ENCODE measurements at regions not wholly inside any gene's neighbourhood (a gene's known extent, or its start where the extent isn't known, plus 50 kb on each side); places are given as distances from the start of the nearest gene placed in this dataset.
"Not testable (repeated sequence)": the region's sequence is repeated elsewhere in the genome, so short reads cannot be mapped to it uniquely, and the experiment has no call there.

GRCh38 chr4:170446782-170447181 lies 357.0 kb upstream of the AADAT start:
- Mint-ChIP-seq H3K27me3 (no peaks in the 10 kb centered on the region), H3K4me1 (ENCODE audit: low read depth) (no peaks in the 10 kb centered on the region), H3K27ac (no peak overlapping the region), H3K9me3 (ENCODE audit: low read depth) (no peaks in the 10 kb centered on the region), H3K4me3 (ENCODE audit: low read depth) (no peak overlapping the region), H3K36me3 (ENCODE audit: insufficient read depth) (no peaks in the 10 kb centered on the region)
- TF ChIP-seq CTCF (IDR thresholded peaks at IDR 0.05; ENCODE audit: unreplicated experiment): no peak
- no peak for DNase-seq (ENCODE audit: low spot score, unreplicated experiment)

GRCh38 chr4:170441146-170441545 lies 351.4 kb upstream of the AADAT start:
- not testable (repeated sequence) for H3K4me1 Mint-ChIP-seq (ENCODE audit: low read depth); DNase-seq (ENCODE audit: low spot score, unreplicated experiment); H3K9me3 Mint-ChIP-seq (ENCODE audit: low read depth); H3K4me3 Mint-ChIP-seq (ENCODE audit: low read depth); H3K27ac Mint-ChIP-seq; H3K36me3 Mint-ChIP-seq (ENCODE audit: insufficient read depth); H3K27me3 Mint-ChIP-seq

- no peak for DNase-seq (ENCODE audit: low spot score, unreplicated experiment)
- no peaks in the 10 kb centered on the region for H3K36me3 Mint-ChIP-seq (ENCODE audit: insufficient read depth)
Observed at GRCh38 chr4:170428929-170429328, 339.2 kb upstream of the AADAT start.

DNA sequence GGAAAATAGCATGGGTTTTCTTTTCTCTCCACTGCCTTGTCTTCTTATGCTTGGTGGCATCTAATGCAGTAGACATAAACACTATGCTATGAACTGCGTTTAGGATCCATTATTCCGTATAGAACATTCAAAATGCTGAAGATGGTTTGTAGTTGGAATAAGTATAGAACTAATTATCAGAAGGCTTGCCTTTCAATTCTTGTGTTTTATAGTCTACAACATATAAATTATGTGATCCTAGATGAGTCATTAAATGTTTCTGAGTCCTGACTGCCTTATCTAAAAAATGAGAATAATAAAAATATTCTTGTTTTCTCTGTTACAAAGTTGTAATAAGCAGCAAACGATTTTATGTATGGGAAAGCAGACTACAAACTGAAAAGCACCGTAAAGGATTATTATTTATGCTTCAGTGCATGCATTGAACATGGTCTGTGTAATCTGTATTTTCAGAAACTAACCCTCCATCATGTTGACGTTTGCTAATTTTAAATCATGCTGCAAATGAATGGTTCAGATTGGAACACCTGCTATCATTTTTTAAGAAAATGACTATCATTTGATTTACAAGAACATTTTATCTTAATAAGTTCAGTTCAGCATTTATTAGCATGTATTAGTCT lies 335.9 kb upstream of the AADAT start:
- Mint-ChIP-seq H3K27ac (no peak overlapping the region), H3K4me1 (ENCODE audit: low read depth) (no peaks in the 10 kb centered on the region)

More at GRCh38 chr4:170428929-170429328, 339.2 kb upstream of the AADAT start:
- Mint-ChIP-seq H3K4me1 (ENCODE audit: low read depth) (no peaks in the 10 kb centered on the region), H3K27me3 (no peaks in the 10 kb centered on the region), H3K9me3 (ENCODE audit: low read depth) (peaks cover 6% of the 10 kb centered on the region), H3K4me3 (ENCODE audit: low read depth) (no peak overlapping the region), H3K27ac (no peak overlapping the region)
- no peak for TF ChIP-seq CTCF (IDR thresholded peaks at IDR 0.05; ENCODE audit: unreplicated experiment)

GRCh38 chr4:170425040-170425439 lies 335.3 kb upstream of the AADAT start:
- H3K27ac Mint-ChIP-seq: no peak overlapping the region
- peaks cover 7% of the 10 kb centered on the region for H3K9me3 Mint-ChIP-seq (ENCODE audit: low read depth)
- no peaks in the 10 kb centered on the region for H3K27me3 Mint-ChIP-seq
- no peak for TF ChIP-seq CTCF (IDR thresholded peaks at IDR 0.05; ENCODE audit: unreplicated experiment)
- no peak for DNase-seq (ENCODE audit: low spot score, unreplicated experiment)
- no peaks in the 10 kb centered on the region for H3K36me3 Mint-ChIP-seq (ENCODE audit: insufficient read depth)
- peaks cover 2% of the 10 kb centered on the region for H3K4me1 Mint-ChIP-seq (ENCODE audit: low read depth)
- no peak overlapping the region for H3K4me3 Mint-ChIP-seq (ENCODE audit: low read depth)

More for the DNA sequence above, 335.9 kb upstream of the AADAT start:
- Mint-ChIP-seq H3K9me3 (ENCODE audit: low read depth) (peaks cover 8% of the 10 kb centered on the region), H3K4me3 (ENCODE audit: low read depth) (no peak overlapping the region), H3K36me3 (ENCODE audit: insufficient read depth) (no peaks in the 10 kb centered on the region), H3K27me3 (no peaks in the 10 kb centered on the region)
- no peak for DNase-seq (ENCODE audit: low spot score, unreplicated experiment)
- TF ChIP-seq CTCF (IDR thresholded peaks at IDR 0.05; ENCODE audit: unreplicated experiment): no peak

DNA sequence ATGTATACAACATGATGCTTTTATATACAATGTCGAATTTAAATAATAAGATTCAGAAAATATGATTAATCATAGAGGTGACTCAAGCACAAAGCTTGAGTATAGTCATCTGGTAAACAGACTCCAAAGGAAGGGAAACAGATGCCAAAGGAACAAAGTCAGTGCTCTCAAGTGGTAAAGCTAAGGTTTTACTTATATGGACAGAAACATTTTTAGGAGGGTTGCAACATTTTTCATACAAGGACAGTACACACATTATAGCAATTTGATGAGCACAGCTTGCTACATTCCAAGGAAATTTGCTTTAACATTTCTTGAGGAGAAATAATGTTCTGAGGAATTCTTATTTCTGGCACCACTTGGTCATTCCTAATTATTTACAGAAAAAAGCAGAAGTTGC lies 333.4 kb upstream of the AADAT start:
- Mint-ChIP-seq H3K36me3 (ENCODE audit: insufficient read depth) (no peaks in the 10 kb centered on the region), H3K27me3 (no peaks in the 10 kb centered on the region), H3K9me3 (ENCODE audit: low read depth) (peaks cover 7% of the 10 kb centered on the region), H3K27ac (no peak overlapping the region), H3K4me3 (ENCODE audit: low read depth) (no peak overlapping the region), H3K4me1 (ENCODE audit: low read depth) (peaks cover 4% of the 10 kb centered on the region)
- TF ChIP-seq CTCF (IDR thresholded peaks at IDR 0.05; ENCODE audit: unreplicated experiment): no peak
- DNase-seq (ENCODE audit: low spot score, unreplicated experiment): no peak
